ENCODE measurements at regions not wholly inside any gene's neighbourhood (a gene's known extent, or its start where the extent isn't known, plus 50 kb on each side); places are given as distances from the start of the nearest gene placed in this dataset.

DNA sequence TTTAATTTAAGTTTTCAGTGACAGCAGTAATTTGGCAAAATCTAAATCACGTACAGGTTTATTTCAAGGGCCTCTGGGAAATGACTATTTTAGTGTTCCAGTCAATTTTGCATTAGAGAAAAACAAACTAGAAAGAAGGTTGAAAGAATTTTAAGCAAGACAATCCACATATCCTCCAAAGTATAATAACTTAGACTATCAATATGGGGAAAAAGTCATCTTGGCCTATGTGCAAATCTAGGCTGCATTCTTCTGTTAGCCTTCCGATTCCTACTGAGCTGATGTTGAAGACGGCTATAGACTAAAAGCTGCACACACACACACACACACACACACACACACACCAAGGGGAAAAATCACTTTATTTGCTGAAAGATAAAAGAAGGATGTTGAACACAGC is 81.3 kb downstream of the SLITRK6 start:
- TF ChIP-seq TAF1 (IDR thresholded peaks at IDR 0.05; ENCODE audit: borderline replicate concordance, low read depth, low read length) (no peak), POLR2A (IDR thresholded peaks at IDR 0.05; ENCODE audit: low read depth, low read length) (no peak), POLR2AphosphoS5 (IDR thresholded peaks at IDR 0.05; ENCODE audit: low read depth, low read length) (no peak)
